ENCODE measurements at regions not wholly inside any gene's neighbourhood (a gene's known extent, or its start where the extent isn't known, plus 50 kb on each side); places are given as distances from the start of the nearest gene placed in this dataset.

DNA sequence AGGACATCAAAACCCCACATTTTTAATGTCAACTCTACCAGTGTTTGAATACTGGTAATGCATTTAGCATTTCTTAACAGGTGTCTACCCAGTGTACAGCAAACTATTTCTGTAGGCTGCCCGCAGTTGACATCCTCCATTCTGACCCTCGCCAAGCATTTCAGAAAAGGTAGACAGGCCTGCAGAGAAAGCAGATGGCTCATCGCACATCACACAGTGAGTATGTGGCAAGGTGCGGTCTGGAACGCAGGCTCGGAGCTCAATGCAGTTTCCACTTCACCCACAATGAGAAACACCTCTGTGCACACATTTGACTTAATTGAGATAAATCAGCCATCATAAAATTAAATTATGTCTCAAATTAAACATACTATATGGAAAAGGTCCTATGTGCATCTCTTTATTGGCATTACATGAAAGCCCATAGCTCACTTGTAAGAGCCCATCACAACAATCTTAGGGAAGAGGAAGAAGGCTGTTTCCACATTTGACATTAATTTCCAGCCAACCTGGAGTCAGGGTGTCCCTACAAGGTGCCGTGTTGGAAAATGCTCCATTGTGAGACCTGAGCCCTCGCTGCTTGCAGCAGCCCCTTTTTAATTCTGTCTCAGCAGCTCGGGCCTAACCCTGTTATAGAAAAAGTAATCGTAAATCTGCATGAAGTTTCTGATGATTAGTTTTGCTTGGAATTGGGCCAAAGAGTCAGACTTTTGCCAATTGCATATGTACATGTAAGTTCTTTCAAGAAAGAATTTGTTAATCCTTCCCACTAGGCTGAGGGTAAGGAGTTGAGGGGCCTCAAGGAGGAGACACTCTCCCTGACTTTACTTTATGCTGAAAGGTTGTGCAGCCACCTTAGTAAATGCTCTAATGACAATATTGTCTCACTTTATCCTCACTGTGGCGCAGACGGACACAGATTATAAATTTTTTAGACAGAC is 378.7 kb upstream of the DYNLRB2 start:
- TF ChIP-seq EP300 (IDR thresholded peaks at IDR 0.05) (no peak), POLR2A (IDR thresholded peaks at IDR 0.05) (no peak)
- TF ChIP-seq, protein P1, sequence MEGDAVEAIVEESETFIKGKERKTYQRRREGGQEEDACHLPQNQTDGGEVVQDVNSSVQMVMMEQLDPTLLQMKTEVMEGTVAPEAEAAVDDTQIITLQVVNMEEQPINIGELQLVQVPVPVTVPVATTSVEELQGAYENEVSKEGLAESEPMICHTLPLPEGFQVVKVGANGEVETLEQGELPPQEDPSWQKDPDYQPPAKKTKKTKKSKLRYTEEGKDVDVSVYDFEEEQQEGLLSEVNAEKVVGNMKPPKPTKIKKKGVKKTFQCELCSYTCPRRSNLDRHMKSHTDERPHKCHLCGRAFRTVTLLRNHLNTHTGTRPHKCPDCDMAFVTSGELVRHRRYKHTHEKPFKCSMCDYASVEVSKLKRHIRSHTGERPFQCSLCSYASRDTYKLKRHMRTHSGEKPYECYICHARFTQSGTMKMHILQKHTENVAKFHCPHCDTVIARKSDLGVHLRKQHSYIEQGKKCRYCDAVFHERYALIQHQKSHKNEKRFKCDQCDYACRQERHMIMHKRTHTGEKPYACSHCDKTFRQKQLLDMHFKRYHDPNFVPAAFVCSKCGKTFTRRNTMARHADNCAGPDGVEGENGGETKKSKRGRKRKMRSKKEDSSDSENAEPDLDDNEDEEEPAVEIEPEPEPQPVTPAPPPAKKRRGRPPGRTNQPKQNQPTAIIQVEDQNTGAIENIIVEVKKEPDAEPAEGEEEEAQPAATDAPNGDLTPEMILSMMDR (IDR thresholded peaks at IDR 0.05), result no peak
